Peyer's patch (tissue), 4 donors: ENCODE measurements at regions not wholly inside any gene's neighbourhood (a gene's known extent, or its start where the extent isn't known, plus 50 kb on each side); places are given as distances from the start of the nearest gene placed in this dataset.

Experiments
- DNase-seq, 3 donors: peaks; one replicate each; pipeline ENCODE4 v3.0.0-alpha.2; 2017 to 2019
- H3K27ac ChIP-seq, 4 donors: fragments of 200-600 bp; sonication (generic); one replicate each; pipeline ENCODE4 v1.5.1; 2016 to 2019
- H3K27me3 ChIP-seq, 2 donors: fragments of 200-600 bp; sonication (generic); one replicate each; pipeline ENCODE4 v1.5.1; 2019
- H3K36me3 ChIP-seq, 3 donors: fragments of 200-600 bp; sonication (generic); one replicate each; pipeline ENCODE4 v1.5.1; 2016 to 2019
- H3K4me1 ChIP-seq, 4 donors: fragments of 200-600 bp; sonication (generic); one replicate each; pipeline ENCODE4 v1.5.1; 2016 to 2019
- H3K4me3 ChIP-seq, 4 donors: fragments of 200-600 bp; sonication (generic); 1 replicate in 3 of 4; 2 replicates in 1 of 4; pipeline ENCODE4 v1.5.1; 2016 to 2019; ENCODE audit warnings: mild to moderate bottlenecking in 1 of 4
- H3K9me3 ChIP-seq, 4 donors: fragments of 200-600 bp; sonication (generic); one replicate each; pipeline ENCODE4 v1.5.1; 2016 to 2019; ENCODE audit warnings: mild to moderate bottlenecking in 1 of 4
- POLR2A ChIP-seq, 2 donors: fragments of 450-650 bp; IDR thresholded peaks; one replicate each; pipeline ENCODE4 v1.5.1; 2017; ENCODE audit warnings: antibody characterized with exemption in 2 of 2, mild to moderate bottlenecking in 2 of 2, moderate library complexity in 2 of 2
- TF ChIP-seq, protein P1 (sequence below), 6 experiments: fragments of 450-650 bp in 4 of 6; fragments of 200-600 bp in 2 of 6; sonication (generic) in 1 of 6; IDR thresholded peaks; one replicate each; pipeline ENCODE4 v1.5.1; 2017 to 2019; ENCODE audit warnings: antibody characterized with exemption in 6 of 6, mild to moderate bottlenecking in 3 of 6, moderate library complexity in 1 of 6

DNA sequence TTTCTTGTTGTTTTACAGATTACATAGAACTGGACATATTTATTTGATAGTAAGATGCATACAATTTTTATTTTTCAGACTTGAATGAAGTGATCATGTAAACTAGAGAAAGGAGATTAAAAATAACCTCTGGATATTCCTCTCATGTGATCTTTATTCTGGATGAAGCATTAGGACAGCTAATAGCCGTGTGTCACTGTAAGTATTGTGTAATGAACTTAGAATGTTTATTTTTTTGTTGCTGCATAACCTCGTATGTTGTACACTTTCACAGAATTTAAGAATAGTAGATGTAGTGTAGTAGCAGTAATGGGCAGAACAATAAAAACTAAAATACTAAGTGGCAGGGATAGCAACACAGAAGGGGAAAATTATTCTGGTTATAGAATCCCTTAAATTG lies 2094.5 kb upstream of the TENM3 start:
- H3K4me3 ChIP-seq: no peak overlapping the region
- no peak for DNase-seq
- no peaks in the 10 kb centered on the region for H3K27me3 ChIP-seq
- no peak overlapping the region for H3K27ac ChIP-seq
- TF ChIP-seq, protein P1, sequence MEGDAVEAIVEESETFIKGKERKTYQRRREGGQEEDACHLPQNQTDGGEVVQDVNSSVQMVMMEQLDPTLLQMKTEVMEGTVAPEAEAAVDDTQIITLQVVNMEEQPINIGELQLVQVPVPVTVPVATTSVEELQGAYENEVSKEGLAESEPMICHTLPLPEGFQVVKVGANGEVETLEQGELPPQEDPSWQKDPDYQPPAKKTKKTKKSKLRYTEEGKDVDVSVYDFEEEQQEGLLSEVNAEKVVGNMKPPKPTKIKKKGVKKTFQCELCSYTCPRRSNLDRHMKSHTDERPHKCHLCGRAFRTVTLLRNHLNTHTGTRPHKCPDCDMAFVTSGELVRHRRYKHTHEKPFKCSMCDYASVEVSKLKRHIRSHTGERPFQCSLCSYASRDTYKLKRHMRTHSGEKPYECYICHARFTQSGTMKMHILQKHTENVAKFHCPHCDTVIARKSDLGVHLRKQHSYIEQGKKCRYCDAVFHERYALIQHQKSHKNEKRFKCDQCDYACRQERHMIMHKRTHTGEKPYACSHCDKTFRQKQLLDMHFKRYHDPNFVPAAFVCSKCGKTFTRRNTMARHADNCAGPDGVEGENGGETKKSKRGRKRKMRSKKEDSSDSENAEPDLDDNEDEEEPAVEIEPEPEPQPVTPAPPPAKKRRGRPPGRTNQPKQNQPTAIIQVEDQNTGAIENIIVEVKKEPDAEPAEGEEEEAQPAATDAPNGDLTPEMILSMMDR (IDR thresholded peaks at IDR 0.05): no peak
- no peak for TF ChIP-seq POLR2A (IDR thresholded peaks at IDR 0.05)
- H3K36me3 ChIP-seq: no peaks in the 10 kb centered on the region
- H3K4me1 ChIP-seq: no peaks in the 10 kb centered on the region
- no peaks in the 10 kb centered on the region for H3K9me3 ChIP-seq

DNA sequence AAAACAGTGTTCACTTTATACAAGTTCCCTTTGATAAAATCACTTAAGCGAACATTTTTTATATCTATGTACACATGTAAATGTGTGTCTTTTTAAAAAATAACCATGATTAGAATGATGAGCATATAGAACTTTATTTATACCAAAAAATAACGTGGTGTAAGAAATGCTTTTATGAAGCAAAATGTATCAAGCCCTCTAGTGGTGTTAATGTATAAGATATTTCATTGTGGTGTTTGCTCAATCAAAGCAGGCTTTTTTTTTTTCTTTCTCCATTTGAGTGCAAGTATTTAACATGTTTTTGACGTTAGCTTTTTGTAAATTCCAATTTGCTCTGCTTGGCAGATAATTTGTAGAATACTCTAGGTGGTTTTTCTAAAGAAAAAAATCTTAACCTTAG lies 2092.4 kb upstream of the TENM3 start:
- TF ChIP-seq, protein P1 (IDR thresholded peaks at IDR 0.05): peak in 4 of 6 experiments; percentile 23 to 44 (median 39)
- TF ChIP-seq POLR2A (IDR thresholded peaks at IDR 0.05): no peak
- H3K36me3 ChIP-seq: no peaks in the 10 kb centered on the region
- DNase-seq: no peak
- no peak overlapping the region for H3K4me3 ChIP-seq
- H3K27ac ChIP-seq: no peak overlapping the region
- no peaks in the 10 kb centered on the region for H3K9me3 ChIP-seq
- no peaks in the 10 kb centered on the region for H3K4me1 ChIP-seq
- H3K27me3 ChIP-seq: no peaks in the 10 kb centered on the region

DNA sequence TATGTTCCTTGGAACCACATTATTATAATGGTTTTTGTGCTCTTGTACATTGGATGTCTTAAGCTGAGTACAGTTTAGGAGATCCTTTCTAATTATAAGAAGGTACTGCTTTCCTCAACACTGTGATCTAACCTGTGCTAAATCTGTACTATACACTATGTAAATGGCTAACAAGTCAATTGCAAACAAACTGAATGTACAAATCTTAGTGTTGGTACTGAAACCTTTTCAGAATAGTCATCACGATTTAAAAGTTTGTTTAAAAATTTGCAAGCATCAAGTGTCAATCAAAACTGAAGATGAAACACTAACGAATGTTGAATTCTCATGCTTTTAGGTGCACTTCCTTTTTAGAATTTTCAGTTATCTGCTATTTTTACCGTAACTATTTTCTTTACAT lies 2090.4 kb upstream of the TENM3 start:
- TF ChIP-seq POLR2A (IDR thresholded peaks at IDR 0.05): no peak
- TF ChIP-seq, protein P1 (IDR thresholded peaks at IDR 0.05): no peak
- H3K4me1 ChIP-seq: no peaks in the 10 kb centered on the region
- DNase-seq: no peak
- H3K27ac ChIP-seq: no peak overlapping the region
- H3K9me3 ChIP-seq: no peaks in the 10 kb centered on the region
- no peaks in the 10 kb centered on the region for H3K36me3 ChIP-seq
- no peak overlapping the region for H3K4me3 ChIP-seq
- H3K27me3 ChIP-seq: no peaks in the 10 kb centered on the region

DNA sequence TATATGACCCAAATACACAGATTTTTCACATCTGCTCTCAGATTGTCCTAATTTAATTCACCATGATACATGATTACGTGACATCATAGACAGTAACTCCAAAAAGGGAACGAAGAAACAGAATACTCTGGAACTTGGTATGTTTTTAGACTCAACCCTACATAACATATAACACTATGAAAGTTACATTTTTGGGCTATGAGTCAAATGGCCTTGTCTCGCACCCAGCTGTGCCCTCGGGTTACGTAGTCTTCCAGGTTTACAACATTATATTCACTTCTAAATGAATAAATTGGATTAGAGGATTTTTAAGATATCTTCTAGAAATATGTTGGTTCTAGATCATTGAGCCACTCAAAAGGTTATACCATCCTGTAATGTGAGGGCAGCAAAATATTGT lies 2089.6 kb upstream of the TENM3 start:
- no peak for TF ChIP-seq POLR2A (IDR thresholded peaks at IDR 0.05)
- TF ChIP-seq, protein P1 (IDR thresholded peaks at IDR 0.05): no peak
- no peak for DNase-seq
- no peak overlapping the region for H3K4me3 ChIP-seq

DNA sequence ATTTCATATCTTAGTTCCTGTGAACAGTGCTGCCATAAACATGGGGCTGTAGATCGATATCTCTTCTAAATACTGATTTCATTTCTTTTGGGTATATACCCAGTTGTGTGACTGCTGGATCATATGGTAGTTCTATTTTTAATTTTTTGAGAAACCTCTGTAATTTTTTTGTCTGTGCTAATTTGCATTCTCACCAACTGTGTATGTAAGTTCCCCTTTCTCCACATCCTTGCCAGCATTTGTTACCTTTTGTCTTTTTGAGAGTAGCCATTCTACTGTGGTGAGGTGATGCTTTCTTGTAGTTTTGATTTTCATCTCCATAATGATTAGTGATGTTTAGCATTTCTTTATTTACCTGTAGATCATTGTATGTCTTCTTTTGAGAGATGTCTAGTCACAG lies 2086.5 kb upstream of the TENM3 start:
- TF ChIP-seq, protein P1 (IDR thresholded peaks at IDR 0.05): no peak
- no peak for TF ChIP-seq POLR2A (IDR thresholded peaks at IDR 0.05)
- H3K4me3 ChIP-seq: no peak overlapping the region
- H3K9me3 ChIP-seq: no peaks in the 10 kb centered on the region
- H3K27ac ChIP-seq: no peak overlapping the region
- H3K36me3 ChIP-seq: no peaks in the 10 kb centered on the region
- H3K27me3 ChIP-seq: no peaks in the 10 kb centered on the region
- no peaks in the 10 kb centered on the region for H3K4me1 ChIP-seq
- DNase-seq: no peak

More for the DNA sequence above, 2089.6 kb upstream of the TENM3 start:
- H3K4me1 ChIP-seq: no peaks in the 10 kb centered on the region
- H3K9me3 ChIP-seq: no peaks in the 10 kb centered on the region
- H3K27ac ChIP-seq: no peak overlapping the region
- H3K27me3 ChIP-seq: no peaks in the 10 kb centered on the region
- H3K36me3 ChIP-seq: no peaks in the 10 kb centered on the region
